HL-60 (cell line): ENCODE measurements at regions not wholly inside any gene's neighbourhood (a gene's known extent, or its start where the extent isn't known, plus 50 kb on each side); places are given as distances from the start of the nearest gene placed in this dataset.
A peak's percentile ranks its signal among the peaks of the same experiment; 100 is the strongest.
"Not testable (repeated sequence)": the region's sequence is repeated elsewhere in the genome, so short reads cannot be mapped to it uniquely, and the experiment has no call there.

Experiments used
- DNase-seq, 2 experiments: peaks; one replicate each; pipeline ENCODE4 v3.0.0-alpha.2; 2010 to 2020; ENCODE audit warnings: low read depth in 1 of 2, low spot score in 1 of 2
- H3K27ac ChIP-seq: fragments of 250-450 bp; sonication (Bioruptor Pico); replicated peaks from 2 replicates; pipeline ENCODE4 v1.5.1; 2020; ENCODE audit warnings: mild to moderate bottlenecking, moderate library complexity
- H3K27me3 ChIP-seq: fragments of 250-450 bp; sonication (Bioruptor Pico); 2 replicates; pipeline ENCODE4 v1.5.1; 2021; ENCODE audit warnings: mild to moderate bottlenecking, moderate library complexity; ENCODE audit not compliant: insufficient read depth, poor library complexity, severe bottlenecking
- H3K4me3 ChIP-seq: replicated peaks from 2 replicates; pipeline ENCODE4 v1.5.1; 2011; ENCODE audit warnings: mild to moderate bottlenecking, control low read depth, low read length; ENCODE audit not compliant: insufficient read depth
- GABPA ChIP-seq: IDR thresholded peaks from 2 replicates; pipeline ENCODE4 v1.6.1; 2012; ENCODE audit warnings: low read depth
- POLR2AphosphoS5 ChIP-seq: IDR thresholded peaks from 2 replicates; pipeline ENCODE4 v1.6.1; 2012; ENCODE audit warnings: low read depth
- TF ChIP-seq, protein P1 (sequence below): IDR thresholded peaks from 2 replicates; pipeline ENCODE4 v1.6.1; 2012; ENCODE audit warnings: low read depth; ENCODE audit not compliant: insufficient replicate concordance
- TF ChIP-seq, protein P2 (sequence below): IDR thresholded peaks from one replicate; pipeline ENCODE4 v1.5.1; 2011; ENCODE audit warnings: low read length, control low read depth, inconsistent platforms; ENCODE audit not compliant: insufficient read depth

DNA sequence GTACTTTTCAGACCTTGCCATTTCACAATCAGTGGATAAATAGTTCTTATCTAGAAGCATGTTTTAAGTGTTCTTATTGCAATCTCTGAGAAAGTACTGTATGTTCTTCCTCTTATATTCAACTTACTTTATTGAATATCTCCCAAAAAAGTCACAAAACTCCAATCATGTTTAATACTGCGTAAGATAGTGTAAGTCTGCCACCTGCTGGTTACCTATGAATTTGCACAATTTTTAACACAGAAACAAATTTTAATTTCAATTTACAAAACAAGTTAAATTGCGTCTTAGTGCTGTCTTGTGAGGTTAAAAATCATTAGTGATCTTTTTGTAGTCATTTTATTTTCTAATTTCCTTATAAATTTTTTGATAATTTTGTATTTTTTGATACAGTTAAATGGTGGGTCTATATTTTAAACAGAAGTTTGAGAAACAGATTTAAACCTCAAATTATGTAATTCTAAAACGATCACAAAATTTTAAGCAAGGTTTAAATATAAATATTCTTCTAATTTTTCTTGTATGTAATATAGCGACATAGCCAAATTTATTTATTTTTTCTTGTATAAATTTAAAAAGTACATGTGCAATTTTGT, 115.8 kb downstream of the EMB start:
- Histone ChIP-seq H3K27me3 (peaks cover 2% of the 10 kb centered on the region), H3K27ac (no peak overlapping the region), H3K4me3 (no peak overlapping the region)
- peak; percentile 2 to 12 for DNase-seq
- TF ChIP-seq, protein P1, sequence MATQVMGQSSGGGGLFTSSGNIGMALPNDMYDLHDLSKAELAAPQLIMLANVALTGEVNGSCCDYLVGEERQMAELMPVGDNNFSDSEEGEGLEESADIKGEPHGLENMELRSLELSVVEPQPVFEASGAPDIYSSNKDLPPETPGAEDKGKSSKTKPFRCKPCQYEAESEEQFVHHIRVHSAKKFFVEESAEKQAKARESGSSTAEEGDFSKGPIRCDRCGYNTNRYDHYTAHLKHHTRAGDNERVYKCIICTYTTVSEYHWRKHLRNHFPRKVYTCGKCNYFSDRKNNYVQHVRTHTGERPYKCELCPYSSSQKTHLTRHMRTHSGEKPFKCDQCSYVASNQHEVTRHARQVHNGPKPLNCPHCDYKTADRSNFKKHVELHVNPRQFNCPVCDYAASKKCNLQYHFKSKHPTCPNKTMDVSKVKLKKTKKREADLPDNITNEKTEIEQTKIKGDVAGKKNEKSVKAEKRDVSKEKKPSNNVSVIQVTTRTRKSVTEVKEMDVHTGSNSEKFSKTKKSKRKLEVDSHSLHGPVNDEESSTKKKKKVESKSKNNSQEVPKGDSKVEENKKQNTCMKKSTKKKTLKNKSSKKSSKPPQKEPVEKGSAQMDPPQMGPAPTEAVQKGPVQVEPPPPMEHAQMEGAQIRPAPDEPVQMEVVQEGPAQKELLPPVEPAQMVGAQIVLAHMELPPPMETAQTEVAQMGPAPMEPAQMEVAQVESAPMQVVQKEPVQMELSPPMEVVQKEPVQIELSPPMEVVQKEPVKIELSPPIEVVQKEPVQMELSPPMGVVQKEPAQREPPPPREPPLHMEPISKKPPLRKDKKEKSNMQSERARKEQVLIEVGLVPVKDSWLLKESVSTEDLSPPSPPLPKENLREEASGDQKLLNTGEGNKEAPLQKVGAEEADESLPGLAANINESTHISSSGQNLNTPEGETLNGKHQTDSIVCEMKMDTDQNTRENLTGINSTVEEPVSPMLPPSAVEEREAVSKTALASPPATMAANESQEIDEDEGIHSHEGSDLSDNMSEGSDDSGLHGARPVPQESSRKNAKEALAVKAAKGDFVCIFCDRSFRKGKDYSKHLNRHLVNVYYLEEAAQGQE = no peak
- TF ChIP-seq, protein P2, sequence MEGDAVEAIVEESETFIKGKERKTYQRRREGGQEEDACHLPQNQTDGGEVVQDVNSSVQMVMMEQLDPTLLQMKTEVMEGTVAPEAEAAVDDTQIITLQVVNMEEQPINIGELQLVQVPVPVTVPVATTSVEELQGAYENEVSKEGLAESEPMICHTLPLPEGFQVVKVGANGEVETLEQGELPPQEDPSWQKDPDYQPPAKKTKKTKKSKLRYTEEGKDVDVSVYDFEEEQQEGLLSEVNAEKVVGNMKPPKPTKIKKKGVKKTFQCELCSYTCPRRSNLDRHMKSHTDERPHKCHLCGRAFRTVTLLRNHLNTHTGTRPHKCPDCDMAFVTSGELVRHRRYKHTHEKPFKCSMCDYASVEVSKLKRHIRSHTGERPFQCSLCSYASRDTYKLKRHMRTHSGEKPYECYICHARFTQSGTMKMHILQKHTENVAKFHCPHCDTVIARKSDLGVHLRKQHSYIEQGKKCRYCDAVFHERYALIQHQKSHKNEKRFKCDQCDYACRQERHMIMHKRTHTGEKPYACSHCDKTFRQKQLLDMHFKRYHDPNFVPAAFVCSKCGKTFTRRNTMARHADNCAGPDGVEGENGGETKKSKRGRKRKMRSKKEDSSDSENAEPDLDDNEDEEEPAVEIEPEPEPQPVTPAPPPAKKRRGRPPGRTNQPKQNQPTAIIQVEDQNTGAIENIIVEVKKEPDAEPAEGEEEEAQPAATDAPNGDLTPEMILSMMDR = peak; percentile 56
- no peak for TF ChIP-seq GABPA

DNA sequence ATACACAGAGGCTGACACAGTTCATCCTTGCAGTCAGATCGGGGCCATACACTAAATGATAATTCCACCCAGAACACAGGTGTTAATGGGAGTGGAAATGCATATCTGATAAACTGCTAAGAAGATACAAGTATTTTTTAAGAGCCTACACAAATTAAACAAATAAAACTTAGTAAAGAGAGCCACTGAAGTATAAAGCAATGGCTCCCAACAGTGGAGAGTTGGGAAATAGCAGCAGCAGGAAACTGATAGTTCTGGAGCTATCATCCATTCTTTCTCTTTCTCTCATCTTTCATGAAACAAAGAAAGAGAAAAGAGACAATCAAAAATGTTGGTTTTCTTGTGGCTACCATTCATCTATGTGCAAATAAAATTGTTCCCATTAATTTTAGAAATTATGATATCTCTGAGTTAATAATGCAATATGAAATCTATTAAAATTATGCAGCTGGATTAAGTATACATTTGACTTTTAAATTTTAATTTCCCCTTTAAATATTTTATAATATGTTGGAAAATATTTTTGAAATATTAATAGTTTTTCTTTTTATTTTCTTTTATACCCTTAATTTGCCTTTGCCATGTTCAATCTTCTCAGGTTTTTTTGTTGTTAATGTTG, 120.8 kb downstream of the EMB start:
- Histone ChIP-seq H3K27me3 (peaks cover 2% of the 10 kb centered on the region), H3K27ac (no peak overlapping the region), H3K4me3 (no peak overlapping the region)
- DNase-seq = no peak
- TF ChIP-seq POLR2AphosphoS5 = no peak
- TF ChIP-seq, protein P2 = peak; percentile 52

DNA sequence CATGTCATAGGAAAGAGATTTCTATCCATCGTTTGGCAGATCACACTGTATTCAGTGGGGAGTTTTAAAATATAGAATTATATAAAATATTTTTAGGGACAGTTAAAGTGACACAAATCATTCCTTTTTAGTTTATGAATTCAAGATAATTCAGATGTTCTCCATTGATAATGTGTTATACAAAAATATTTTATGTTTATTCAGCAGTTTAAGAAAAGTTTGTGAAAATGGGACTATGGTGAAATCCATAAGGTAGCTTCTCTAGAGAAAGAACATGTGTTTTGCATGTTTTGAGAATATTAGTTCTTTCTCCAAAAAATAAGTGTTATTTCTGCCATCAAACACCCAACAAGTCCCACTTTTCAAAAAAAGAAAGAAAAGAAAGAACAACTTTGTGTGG, 122.9 kb downstream of the EMB start:
- H3K4me3 ChIP-seq = no peak overlapping the region
- no peak for TF ChIP-seq GABPA
- TF ChIP-seq, protein P1 = no peak
- TF ChIP-seq, protein P2 = no peak
- no peak for DNase-seq
- no peak overlapping the region for H3K27ac ChIP-seq
- H3K27me3 ChIP-seq = peaks cover 2% of the 10 kb centered on the region

DNA sequence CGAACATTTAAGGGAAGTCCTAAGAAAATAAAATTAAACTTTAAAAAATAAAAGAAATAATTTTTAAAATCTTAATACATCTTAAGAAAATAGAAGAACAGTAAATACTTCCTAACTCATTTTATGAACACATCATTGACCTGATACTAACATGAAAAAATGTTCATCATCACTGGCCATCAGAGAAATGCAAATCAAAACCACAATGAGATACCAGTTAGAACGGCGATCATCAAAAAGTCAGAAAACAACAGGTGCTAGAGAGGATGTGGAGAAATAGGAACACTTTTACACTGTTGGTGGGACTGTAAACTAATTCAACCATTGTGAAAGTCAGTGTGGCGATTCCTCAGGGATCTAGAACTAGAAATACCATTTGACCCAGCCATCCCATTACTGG, 134.6 kb downstream of the EMB start:
- H3K27me3 ChIP-seq, H3K4me3 ChIP-seq, DNase-seq, H3K27ac ChIP-seq: not testable (repeated sequence)
